Thyroid gland (tissue), 4 donors: ENCODE measurements at regions not wholly inside any gene's neighbourhood (a gene's known extent, or its start where the extent isn't known, plus 50 kb on each side); places are given as distances from the start of the nearest gene placed in this dataset.

Experiments
- DNase-seq, 2 donors: peaks; one replicate each; pipeline ENCODE4 v3.0.0-alpha.2; 2019
- H3K27ac ChIP-seq, 3 donors: fragments of 200-600 bp; sonication (generic); 1 replicate in 2 of 3; 2 replicates in 1 of 3; pipeline ENCODE4 v1.5.1; 2016 to 2019; ENCODE audit warnings: mild to moderate bottlenecking in 1 of 3, moderate library complexity in 1 of 3
- H3K27me3 ChIP-seq: fragments of 200-600 bp; sonication (generic); one replicate; pipeline ENCODE4 v1.5.1; 2019
- H3K36me3 ChIP-seq, 2 donors: fragments of 200-600 bp; sonication (generic); one replicate each; pipeline ENCODE4 v1.5.1; 2016 to 2019
- H3K4me1 ChIP-seq, 2 donors: fragments of 200-600 bp; sonication (generic); one replicate each; pipeline ENCODE4 v1.5.1; 2017 to 2019
- H3K4me3 ChIP-seq, 3 donors: fragments of 200-600 bp; sonication (generic); replicated peaks in 1 of 3; 1 replicate in 2 of 3; 2 replicates in 1 of 3; pipeline ENCODE4 v1.5.1; 2016; ENCODE audit warnings: mild to moderate bottlenecking in 1 of 3
- H3K9me3 ChIP-seq: fragments of 200-600 bp; sonication (generic); one replicate; pipeline ENCODE4 v1.5.1; 2017
- POLR2A ChIP-seq, 2 donors: fragments of 450-650 bp; IDR thresholded peaks; one replicate each; pipeline ENCODE4 v1.6.1; 2017; ENCODE audit warnings: antibody characterized with exemption in 2 of 2, mild to moderate bottlenecking in 2 of 2, moderate library complexity in 1 of 2
- WGBS, 2 donors: methylation state at CpG; one replicate each; pipeline ENCODE4 v1.1.5; 2017; 5-methylcytosine and 5-hydroxymethylcytosine counted together
- intact Hi-C: fragments of 100-400 bp; cut with DNase I; formaldehyde crosslinking; loops from one replicate; pipeline ENCODE4 v1.15.1; 2023
- TF ChIP-seq, protein P1 (sequence below), 6 experiments: fragments of 200-600 bp in 3 of 6; fragments of 450-650 bp in 3 of 6; sonication (generic) in 3 of 6; IDR thresholded peaks; one replicate each; pipeline ENCODE4 v1.5.1; 2016 to 2019; ENCODE audit warnings: antibody characterized with exemption in 6 of 6, mild to moderate bottlenecking in 2 of 6, inconsistent platforms in 1 of 6, moderate library complexity in 1 of 6

DNA sequence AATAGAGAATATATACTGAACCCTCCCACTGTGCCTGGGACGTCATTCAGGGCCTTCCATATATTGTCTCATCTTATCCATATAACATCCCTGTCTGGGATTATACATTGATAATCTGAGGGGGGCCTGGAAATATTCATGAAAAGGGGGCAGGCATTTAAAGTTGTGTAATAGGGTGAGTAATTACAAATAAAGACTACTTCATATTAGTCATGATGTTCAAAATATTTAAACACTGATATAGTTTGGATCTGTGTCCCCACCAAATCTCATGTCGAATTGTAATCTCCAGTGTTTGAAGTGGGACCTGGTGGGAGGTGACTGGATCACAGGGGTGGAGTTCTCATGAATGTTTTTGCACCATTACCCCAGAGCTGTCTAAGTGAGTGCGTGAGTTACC lies 97.8 kb downstream of the AQP9 start:
- no peak overlapping the region for H3K27ac ChIP-seq
- H3K4me3 ChIP-seq: no peak overlapping the region
- H3K27me3 ChIP-seq: no peaks in the 10 kb centered on the region
- TF ChIP-seq, protein P1, sequence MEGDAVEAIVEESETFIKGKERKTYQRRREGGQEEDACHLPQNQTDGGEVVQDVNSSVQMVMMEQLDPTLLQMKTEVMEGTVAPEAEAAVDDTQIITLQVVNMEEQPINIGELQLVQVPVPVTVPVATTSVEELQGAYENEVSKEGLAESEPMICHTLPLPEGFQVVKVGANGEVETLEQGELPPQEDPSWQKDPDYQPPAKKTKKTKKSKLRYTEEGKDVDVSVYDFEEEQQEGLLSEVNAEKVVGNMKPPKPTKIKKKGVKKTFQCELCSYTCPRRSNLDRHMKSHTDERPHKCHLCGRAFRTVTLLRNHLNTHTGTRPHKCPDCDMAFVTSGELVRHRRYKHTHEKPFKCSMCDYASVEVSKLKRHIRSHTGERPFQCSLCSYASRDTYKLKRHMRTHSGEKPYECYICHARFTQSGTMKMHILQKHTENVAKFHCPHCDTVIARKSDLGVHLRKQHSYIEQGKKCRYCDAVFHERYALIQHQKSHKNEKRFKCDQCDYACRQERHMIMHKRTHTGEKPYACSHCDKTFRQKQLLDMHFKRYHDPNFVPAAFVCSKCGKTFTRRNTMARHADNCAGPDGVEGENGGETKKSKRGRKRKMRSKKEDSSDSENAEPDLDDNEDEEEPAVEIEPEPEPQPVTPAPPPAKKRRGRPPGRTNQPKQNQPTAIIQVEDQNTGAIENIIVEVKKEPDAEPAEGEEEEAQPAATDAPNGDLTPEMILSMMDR (IDR thresholded peaks at IDR 0.05): no peak
- no peak for TF ChIP-seq POLR2A (IDR thresholded peaks at IDR 0.05)
- H3K4me1 ChIP-seq: no peaks in the 10 kb centered on the region
- WGBS, 2 donors: 96 to 97% methylated on average over 3 of the region's 3 CpGs
- no peaks in the 10 kb centered on the region for H3K9me3 ChIP-seq
- intact Hi-C loops: no loop called here
- H3K36me3 ChIP-seq: no peaks in the 10 kb centered on the region
- DNase-seq: no peak

DNA sequence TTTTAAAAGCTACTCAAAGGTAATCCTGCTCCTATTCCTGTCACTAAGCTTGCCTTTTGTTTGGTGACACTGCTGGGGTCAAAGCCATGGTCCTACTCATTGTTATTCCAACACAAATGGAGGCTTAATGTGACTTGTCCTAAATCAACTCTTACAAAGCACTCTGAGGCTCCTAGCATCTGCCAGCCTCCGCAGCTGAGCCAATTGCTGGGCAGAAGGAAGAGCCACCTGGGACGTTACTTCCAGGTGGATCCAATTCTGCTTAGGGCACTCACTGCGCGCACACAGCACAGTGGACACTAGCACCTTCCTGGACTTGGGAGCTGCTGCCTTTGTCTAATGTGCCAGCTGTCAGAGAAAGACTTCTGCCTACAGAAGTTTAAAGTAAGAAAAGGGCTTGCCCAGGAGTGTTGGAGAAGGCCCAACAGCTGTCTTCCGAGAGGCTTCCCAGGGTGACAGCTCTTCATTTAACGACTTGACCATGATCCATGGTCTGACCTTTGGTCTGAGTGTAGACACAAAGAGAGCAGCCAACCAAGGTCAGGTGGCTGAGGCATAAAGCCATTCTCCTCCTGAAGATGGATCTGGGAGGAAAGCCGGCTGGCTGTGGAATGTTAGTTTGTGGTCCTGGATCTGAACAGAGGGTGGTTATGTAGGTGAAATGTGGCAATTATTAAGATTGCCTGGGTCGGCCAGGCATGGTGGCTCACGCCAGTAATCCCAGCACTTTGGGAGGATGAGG lies 102.2 kb downstream of the AQP9 start:
- no peak overlapping the region for H3K4me3 ChIP-seq
- peaks cover 0 to 6% of the 10 kb centered on the region in 2 donors for H3K4me1 ChIP-seq
- H3K27me3 ChIP-seq: no peaks in the 10 kb centered on the region
- no peak for DNase-seq
- TF ChIP-seq POLR2A (IDR thresholded peaks at IDR 0.05): no peak
- TF ChIP-seq, protein P1 (IDR thresholded peaks at IDR 0.05): no peak
- 86 to 90% methylated on average over 9 of the region's 9 CpGs for WGBS, 2 donors
- H3K27ac ChIP-seq: no peak overlapping the region
- H3K36me3 ChIP-seq: no peaks in the 10 kb centered on the region
- H3K9me3 ChIP-seq: no peaks in the 10 kb centered on the region
- intact Hi-C loops: no loop called here

DNA sequence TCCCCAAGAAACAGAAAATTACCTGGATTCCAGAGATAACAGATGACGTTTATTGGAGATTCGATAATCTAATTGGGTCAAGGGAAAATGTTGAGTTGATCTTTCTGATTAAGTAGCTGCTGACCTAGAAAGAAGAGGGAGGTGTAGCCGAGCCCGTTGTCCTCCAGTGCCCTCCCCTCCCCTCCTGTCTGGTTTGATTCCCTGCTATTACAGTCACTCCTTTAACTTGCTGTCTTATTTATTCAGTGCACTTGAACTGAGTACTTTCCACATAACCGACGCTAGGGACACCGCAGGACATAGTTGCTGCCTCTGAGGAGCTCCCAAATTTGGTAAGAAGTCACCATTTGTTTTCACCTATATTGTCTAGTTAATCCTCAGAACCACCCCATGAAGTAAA lies 103.7 kb downstream of the AQP9 start:
- Histone ChIP-seq H3K27me3 (no peaks in the 10 kb centered on the region), H3K4me1 (peaks cover 0 to 6% of the 10 kb centered on the region in 2 donors), H3K27ac (peak overlapping the region in 2 of 3 donors; percentile 18 to 46), H3K36me3 (no peaks in the 10 kb centered on the region), H3K9me3 (no peaks in the 10 kb centered on the region), H3K4me3 (no peak overlapping the region)
- no peak for TF ChIP-seq POLR2A (IDR thresholded peaks at IDR 0.05)
- TF ChIP-seq, protein P1 (IDR thresholded peaks at IDR 0.05): peak in 4 of 6 experiments; percentile 36 to 69 (median 62)
- whole genome bisulfite sequencing, 2 donors: 30 to 50% methylated on average over 7 of the region's 7 CpGs
- DNase-seq: peak; percentile 67 to 75
- intact Hi-C loops: no loop called here

DNA sequence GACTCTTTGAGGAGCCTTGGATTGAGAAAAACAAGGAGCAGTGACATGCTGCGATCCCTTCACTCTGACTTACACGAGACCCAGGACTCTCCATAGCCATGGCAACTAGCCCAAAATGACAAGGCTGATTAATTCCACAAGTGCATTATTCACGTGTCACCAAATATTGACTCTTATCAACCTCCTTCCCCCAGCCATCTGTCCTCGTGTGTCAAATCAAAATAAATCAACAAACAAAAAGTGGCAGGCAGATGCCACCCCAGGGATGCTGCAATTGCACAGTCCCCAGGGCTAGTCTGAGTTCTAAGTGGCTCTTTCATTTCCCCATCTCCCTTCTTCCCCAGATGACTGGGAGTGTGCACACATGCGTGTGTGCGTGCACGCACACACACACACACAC lies 104.9 kb downstream of the AQP9 start:
- H3K9me3 ChIP-seq: no peaks in the 10 kb centered on the region
- no peak for DNase-seq
- H3K4me1 ChIP-seq: peaks cover 0 to 6% of the 10 kb centered on the region in 2 donors
- WGBS, 2 donors: 57 to 65% methylated on average over 7 of the region's 7 CpGs
- no peak overlapping the region for H3K27ac ChIP-seq
- no peaks in the 10 kb centered on the region for H3K27me3 ChIP-seq
- no peak for TF ChIP-seq POLR2A (IDR thresholded peaks at IDR 0.05)
- TF ChIP-seq, protein P1 (IDR thresholded peaks at IDR 0.05): no peak
- no peaks in the 10 kb centered on the region for H3K36me3 ChIP-seq
- intact Hi-C loops: no loop called here
- no peak overlapping the region for H3K4me3 ChIP-seq

DNA sequence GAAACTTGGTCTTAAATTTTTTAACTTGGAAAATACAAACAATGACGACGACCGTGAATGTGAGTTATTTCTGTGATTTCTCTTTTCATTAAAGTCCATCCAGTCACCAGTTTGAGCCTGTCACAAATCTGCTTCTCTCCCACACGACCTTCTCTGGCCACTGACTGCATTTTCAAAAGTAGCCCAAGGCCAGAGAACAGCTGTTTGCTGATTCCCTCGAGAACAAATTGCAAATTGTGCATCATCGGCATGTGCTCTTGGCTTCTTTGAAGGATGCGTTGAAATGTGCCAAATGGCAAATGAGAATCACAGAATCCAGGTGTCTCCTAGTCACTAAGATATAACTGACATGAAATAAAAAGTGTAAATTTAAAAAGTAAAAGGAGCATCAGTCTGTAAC lies 106.4 kb downstream of the AQP9 start:
- 83 to 91% methylated on average over 7 of the region's 7 CpGs for WGBS, 2 donors
- H3K9me3 ChIP-seq: no peaks in the 10 kb centered on the region
- TF ChIP-seq, protein P1 (IDR thresholded peaks at IDR 0.05): no peak
- TF ChIP-seq POLR2A (IDR thresholded peaks at IDR 0.05): no peak
- H3K27me3 ChIP-seq: no peaks in the 10 kb centered on the region
- no peak overlapping the region for H3K4me3 ChIP-seq
- H3K4me1 ChIP-seq: peaks cover 0 to 6% of the 10 kb centered on the region in 2 donors
- intact Hi-C loops: no loop called here
- DNase-seq: no peak
- no peak overlapping the region for H3K27ac ChIP-seq
- no peaks in the 10 kb centered on the region for H3K36me3 ChIP-seq
